ENCODE measurements at regions not wholly inside any gene's neighbourhood (a gene's known extent, or its start where the extent isn't known, plus 50 kb on each side); places are given as distances from the start of the nearest gene placed in this dataset.
A peak's percentile ranks its signal among the peaks of the same experiment; 100 is the strongest.

DNA sequence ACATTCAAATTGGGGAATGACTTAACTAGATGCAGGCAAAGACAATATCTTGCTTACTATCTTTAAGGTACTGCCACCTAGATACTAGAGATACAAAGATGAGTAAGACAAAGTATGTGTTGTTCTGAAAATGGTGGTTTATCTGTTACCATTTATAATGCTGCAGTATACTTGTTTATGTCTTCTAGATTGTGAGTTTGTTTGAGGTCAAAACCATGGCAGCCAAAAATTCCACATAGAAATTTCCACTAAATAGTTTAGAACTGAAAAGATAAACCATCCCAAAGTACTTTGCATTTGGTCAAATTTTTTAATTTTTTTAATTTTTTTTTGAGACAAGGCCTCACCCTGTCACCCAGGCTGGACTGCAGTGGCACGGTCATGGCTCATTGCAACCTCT, 150.8 kb downstream of the SOX4 start:
- H3K4me2 ChIP-seq (ENCODE audit: low read depth, low read length, poor library complexity, severe bottlenecking): no peak overlapping the region
- no peaks in the 10 kb centered on the region for H3K9me2 ChIP-seq (replicated peaks; ENCODE audit: low read depth, low read length)
- H3K9ac ChIP-seq (ENCODE audit: low read depth, low read length, poor library complexity, severe bottlenecking): no peak overlapping the region
- H3K4me1 ChIP-seq (ENCODE audit: insufficient read depth, low read length, poor library complexity, severe bottlenecking): peaks cover 41% of the 10 kb centered on the region
- H3K36me3 ChIP-seq (ENCODE audit: insufficient read depth, low read length): peaks cover 55% of the 10 kb centered on the region; the same call in 1 of the 2 replicates
- no peak overlapping the region for H3K4me3 ChIP-seq (ENCODE audit: low read length, poor library complexity, severe bottlenecking)
- H3K79me2 ChIP-seq (ENCODE audit: insufficient read depth, low read length): peaks cover 99% of the 10 kb centered on the region
- no peaks in the 10 kb centered on the region for H3K27me3 ChIP-seq (ENCODE audit: insufficient read depth, low read length, poor library complexity, severe bottlenecking)
- no peak overlapping the region for H2AFZ ChIP-seq (ENCODE audit: low read length)
- H3K9me3 ChIP-seq (ENCODE audit: insufficient read depth, low read depth, low read length): no peaks in the 10 kb centered on the region
- TF ChIP-seq, protein P1, sequence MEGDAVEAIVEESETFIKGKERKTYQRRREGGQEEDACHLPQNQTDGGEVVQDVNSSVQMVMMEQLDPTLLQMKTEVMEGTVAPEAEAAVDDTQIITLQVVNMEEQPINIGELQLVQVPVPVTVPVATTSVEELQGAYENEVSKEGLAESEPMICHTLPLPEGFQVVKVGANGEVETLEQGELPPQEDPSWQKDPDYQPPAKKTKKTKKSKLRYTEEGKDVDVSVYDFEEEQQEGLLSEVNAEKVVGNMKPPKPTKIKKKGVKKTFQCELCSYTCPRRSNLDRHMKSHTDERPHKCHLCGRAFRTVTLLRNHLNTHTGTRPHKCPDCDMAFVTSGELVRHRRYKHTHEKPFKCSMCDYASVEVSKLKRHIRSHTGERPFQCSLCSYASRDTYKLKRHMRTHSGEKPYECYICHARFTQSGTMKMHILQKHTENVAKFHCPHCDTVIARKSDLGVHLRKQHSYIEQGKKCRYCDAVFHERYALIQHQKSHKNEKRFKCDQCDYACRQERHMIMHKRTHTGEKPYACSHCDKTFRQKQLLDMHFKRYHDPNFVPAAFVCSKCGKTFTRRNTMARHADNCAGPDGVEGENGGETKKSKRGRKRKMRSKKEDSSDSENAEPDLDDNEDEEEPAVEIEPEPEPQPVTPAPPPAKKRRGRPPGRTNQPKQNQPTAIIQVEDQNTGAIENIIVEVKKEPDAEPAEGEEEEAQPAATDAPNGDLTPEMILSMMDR (conservative IDR thresholded peaks at IDR 0.05; ENCODE audit: low read length): no peak
- TF ChIP-seq EZH2phosphoT487 (IDR thresholded peaks at IDR 0.05; ENCODE audit: borderline replicate concordance): no peak
- peaks cover 16% of the 10 kb centered on the region; the same call in 1 of the 2 replicates for H3F3A ChIP-seq (ENCODE audit: low read depth)
- H4K20me1 ChIP-seq (ENCODE audit: insufficient read depth, low read length, poor library complexity, severe bottlenecking): peaks cover 96% of the 10 kb centered on the region

DNA sequence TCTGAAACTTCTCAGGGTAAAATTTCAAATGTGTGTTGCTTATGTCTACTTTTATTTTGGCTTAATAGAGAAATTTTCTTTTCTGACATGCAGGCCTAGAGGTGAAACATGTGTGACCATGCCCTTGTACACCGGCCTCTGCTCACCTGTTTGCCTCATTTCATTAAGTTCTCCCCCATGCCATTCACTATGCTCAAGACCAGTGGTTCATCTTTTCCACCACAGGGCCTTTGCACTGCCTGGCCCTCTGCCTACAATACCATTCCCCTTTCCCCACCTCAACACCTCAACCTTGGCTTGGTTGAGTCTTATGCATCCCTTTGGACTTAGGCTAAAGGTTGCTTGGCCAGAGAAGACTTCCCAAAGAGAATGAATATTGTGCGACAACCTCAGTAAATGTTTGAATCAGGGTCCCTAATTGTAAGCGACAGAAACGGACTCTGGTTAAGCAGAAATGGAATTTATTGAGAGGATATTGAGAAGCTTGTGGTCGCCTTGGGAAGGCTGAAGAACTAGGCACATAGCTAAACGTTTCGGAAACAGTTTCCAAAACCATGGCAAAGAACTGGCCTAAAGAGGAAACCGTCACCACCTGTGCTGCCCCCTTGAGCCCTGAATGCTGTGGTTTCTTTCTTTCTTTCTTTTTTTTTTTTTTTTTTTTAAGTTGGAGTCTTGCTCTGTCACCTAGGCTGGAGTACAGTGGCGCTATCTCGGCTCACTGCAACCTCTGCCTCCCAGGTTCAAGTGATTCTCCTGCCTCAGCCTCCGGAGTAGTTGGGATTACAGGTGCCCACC, 152.2 kb downstream of the SOX4 start:
- Histone ChIP-seq H3K9me2 (replicated peaks; ENCODE audit: low read depth, low read length) (no peaks in the 10 kb centered on the region), H3K4me2 (ENCODE audit: low read depth, low read length, poor library complexity, severe bottlenecking) (no peak overlapping the region), H3K4me3 (ENCODE audit: low read length, poor library complexity, severe bottlenecking) (no peak overlapping the region), H4K20me1 (ENCODE audit: insufficient read depth, low read length, poor library complexity, severe bottlenecking) (peaks cover 96% of the 10 kb centered on the region), H3K79me2 (ENCODE audit: insufficient read depth, low read length) (peaks cover 99% of the 10 kb centered on the region), H3K27me3 (ENCODE audit: insufficient read depth, low read length, poor library complexity, severe bottlenecking) (no peaks in the 10 kb centered on the region), H2AFZ (ENCODE audit: low read length) (no peak overlapping the region), H3K36me3 (ENCODE audit: insufficient read depth, low read length) (peaks cover 55% of the 10 kb centered on the region; the same call in 1 of the 2 replicates), H3K9ac (ENCODE audit: low read depth, low read length, poor library complexity, severe bottlenecking) (no peak overlapping the region), H3F3A (ENCODE audit: low read depth) (peaks cover 15% of the 10 kb centered on the region; the same call in 1 of the 2 replicates), H3K9me3 (ENCODE audit: insufficient read depth, low read depth, low read length) (no peaks in the 10 kb centered on the region), H3K4me1 (ENCODE audit: insufficient read depth, low read length, poor library complexity, severe bottlenecking) (peaks cover 47% of the 10 kb centered on the region)
- no peak for TF ChIP-seq EZH2phosphoT487 (IDR thresholded peaks at IDR 0.05; ENCODE audit: borderline replicate concordance)
- TF ChIP-seq, protein P1 (conservative IDR thresholded peaks at IDR 0.05; ENCODE audit: low read length): peak; percentile 28; the same call in 1 of the 2 replicates

DNA sequence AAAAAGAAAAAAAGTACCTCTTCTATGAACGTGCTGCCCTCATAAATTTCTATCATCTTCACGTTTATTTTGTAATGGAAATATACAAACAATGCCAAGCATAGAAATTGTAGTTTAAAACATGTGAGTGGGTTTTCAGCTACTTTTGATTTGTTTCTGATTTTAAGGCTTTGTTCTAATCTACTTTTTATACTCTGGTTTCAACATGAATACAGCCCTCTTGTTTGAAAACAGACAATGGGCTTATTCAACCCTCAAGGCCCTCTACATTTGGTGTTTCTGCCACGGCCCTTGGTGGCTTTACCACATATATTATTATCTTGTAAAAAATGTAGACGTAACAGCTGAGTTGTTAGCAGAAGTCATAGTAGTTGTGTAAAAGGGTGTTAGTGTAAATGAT, 153.9 kb downstream of the SOX4 start:
- TF ChIP-seq EZH2phosphoT487 (IDR thresholded peaks at IDR 0.05; ENCODE audit: borderline replicate concordance): no peak
- TF ChIP-seq, protein P1 (conservative IDR thresholded peaks at IDR 0.05; ENCODE audit: low read length): no peak
- H3K4me1 ChIP-seq (ENCODE audit: insufficient read depth, low read length, poor library complexity, severe bottlenecking): peaks cover 60% of the 10 kb centered on the region
- no peaks in the 10 kb centered on the region for H3K9me3 ChIP-seq (ENCODE audit: insufficient read depth, low read depth, low read length)
- H3K79me2 ChIP-seq (ENCODE audit: insufficient read depth, low read length): peaks cover 99% of the 10 kb centered on the region
- peaks cover 96% of the 10 kb centered on the region for H4K20me1 ChIP-seq (ENCODE audit: insufficient read depth, low read length, poor library complexity, severe bottlenecking)
- peaks cover 66% of the 10 kb centered on the region; the same call in 1 of the 2 replicates for H3K36me3 ChIP-seq (ENCODE audit: insufficient read depth, low read length)
- H3K9me2 ChIP-seq (replicated peaks; ENCODE audit: low read depth, low read length): no peaks in the 10 kb centered on the region
- no peak overlapping the region for H3K4me3 ChIP-seq (ENCODE audit: low read length, poor library complexity, severe bottlenecking)
- H3K4me2 ChIP-seq (ENCODE audit: low read depth, low read length, poor library complexity, severe bottlenecking): no peak overlapping the region
- H3F3A ChIP-seq (ENCODE audit: low read depth): peaks cover 14% of the 10 kb centered on the region; the same call in 1 of the 2 replicates
- H3K9ac ChIP-seq (ENCODE audit: low read depth, low read length, poor library complexity, severe bottlenecking): no peak overlapping the region
- no peak overlapping the region for H2AFZ ChIP-seq (ENCODE audit: low read length)
- H3K27me3 ChIP-seq (ENCODE audit: insufficient read depth, low read length, poor library complexity, severe bottlenecking): no peaks in the 10 kb centered on the region

Data from Loucy (cell line).